GM21529 (cell line): ENCODE measurements at regions not wholly inside any gene's neighbourhood (a gene's known extent, or its start where the extent isn't known, plus 50 kb on each side); places are given as distances from the start of the nearest gene placed in this dataset.

Experiments
- ATAC-seq: cut with Tn5 transposase; IDR thresholded peaks from one replicate; pipeline ENCODE4 v1.9.1; 2021; ENCODE audit not compliant: unreplicated experiment

DNA sequence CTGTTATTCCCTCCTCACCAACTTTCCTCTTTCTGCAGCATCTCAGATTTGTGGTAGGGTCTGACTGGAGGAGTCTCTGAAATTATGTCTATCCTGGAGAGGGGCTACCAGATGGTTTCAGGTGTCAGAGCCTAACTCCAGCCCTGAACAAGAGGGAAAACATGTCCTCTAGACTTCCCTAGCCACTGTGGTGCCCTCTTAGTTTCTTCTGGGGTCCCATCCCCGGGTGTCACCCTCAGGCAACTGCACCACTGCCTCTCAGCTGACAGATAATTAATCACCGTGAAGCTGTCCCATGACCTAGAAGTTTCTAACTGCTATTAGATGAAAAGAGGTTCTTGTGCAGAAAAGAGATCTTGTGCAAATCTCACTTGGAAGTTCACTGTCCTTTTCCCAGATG is 95.1 kb upstream of the CELF4 start:
- ATAC-seq, result no peak

DNA sequence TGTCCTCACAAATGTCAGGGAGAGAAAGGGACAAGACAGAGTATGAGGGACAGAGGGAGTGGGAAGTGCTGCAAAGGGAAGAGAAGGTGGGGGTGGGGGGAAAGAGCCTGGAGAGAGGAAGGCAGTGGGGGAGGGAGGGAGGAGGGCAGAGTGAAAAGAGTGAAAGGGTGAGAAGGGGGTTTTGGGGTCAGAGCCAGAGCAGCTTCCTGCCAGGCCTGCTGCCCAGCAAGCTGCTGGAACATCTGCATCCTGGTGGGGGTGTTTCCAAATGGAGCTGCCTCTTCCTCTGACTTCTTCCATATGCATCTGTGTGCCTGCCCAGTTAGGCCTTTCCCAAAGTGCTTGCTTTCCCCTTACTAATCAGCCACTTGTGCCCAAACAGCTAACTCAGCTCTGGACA is 94.3 kb upstream of the CELF4 start:
- ATAC-seq, result no peak

DNA sequence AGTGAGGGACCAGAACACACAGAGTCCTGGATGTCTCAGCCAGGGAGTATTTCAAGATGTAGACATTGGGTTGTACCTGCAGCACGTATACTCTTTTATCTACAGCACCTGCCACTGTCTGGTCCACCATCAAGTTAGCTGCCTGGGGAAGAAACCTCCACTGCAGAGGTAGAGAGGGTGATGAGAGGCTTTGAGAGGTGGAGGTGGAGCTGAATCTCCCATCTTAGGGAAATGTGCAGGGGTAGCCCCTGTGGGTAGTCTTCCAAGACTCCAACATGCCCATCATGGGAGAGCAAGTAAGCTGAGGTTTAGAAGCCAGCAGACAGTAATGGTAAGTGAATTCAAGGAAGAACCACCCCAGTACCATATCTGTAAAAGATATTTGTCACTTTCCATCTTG is 93.3 kb upstream of the CELF4 start:
- no peak for ATAC-seq

DNA sequence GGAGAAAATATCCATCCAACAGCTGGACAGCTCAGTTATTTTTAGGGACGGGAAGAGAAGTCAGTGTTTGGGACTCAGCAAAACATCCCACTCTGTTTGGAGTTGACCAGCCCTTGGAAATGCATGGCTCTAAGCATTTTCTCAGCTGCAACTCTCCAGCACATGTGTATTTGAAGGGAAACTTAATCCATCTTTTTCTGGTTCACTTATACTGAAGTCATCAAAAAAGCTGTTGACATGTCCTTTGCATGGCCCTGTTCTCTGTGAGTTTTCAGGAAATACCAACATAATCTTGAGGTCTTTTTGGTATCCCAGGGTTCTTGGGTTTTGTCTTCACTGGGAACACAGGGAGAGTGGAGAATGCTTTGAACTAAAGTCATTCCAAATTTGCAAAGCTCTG is 91.9 kb upstream of the CELF4 start:
- ATAC-seq, result no peak

DNA sequence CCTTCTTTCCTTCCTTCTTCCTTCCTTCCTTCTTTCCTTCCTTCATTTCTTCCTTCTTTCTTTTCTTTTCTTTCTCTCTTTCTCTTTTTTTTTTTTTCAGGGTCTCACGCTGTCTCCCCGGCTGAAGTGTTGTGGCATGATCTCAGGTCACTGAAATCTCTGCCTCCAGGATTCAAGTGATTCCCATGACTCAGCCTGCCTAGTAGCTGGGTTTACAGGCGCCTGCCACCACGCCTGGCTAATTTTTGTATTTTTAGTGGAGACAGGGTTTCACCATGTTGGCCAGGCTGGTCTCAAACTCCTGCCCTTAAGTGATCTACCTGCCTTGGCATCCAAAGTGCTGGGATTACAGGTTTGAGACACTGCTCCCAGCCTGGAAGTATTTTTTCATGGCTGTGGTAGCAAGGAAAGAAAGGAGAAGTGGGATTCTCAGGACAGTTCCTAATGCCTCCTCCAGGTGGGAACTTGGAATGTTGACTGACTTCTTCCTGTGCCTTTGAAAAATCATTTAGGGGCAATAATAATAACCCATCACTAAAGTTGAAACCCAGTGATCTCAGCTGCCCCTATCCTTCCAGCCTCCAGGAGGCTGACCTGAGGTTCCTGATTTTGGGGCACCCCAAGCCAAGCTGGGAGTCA is 89.3 kb upstream of the CELF4 start:
- no peak for ATAC-seq

DNA sequence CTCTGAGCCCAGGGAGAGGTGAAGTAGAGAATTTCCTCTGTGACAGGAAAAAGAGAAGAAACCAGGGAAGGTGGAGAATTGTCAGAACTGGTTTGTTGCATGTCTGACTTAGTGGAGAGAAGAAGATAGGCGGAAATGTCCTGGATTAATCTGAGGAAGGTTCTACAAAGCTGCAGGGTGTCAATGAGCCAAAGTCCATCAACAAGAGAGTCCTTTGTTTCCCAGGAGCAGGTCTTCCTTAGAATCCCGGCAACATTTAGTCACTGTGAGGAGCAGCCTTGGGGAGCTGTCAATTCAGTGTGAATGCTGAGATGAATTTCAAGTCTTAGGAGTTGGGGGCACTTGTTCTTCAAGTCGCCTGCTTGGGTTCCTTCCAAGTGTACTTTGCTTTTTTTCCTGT is 88.4 kb upstream of the CELF4 start:
- ATAC-seq, result no peak

DNA sequence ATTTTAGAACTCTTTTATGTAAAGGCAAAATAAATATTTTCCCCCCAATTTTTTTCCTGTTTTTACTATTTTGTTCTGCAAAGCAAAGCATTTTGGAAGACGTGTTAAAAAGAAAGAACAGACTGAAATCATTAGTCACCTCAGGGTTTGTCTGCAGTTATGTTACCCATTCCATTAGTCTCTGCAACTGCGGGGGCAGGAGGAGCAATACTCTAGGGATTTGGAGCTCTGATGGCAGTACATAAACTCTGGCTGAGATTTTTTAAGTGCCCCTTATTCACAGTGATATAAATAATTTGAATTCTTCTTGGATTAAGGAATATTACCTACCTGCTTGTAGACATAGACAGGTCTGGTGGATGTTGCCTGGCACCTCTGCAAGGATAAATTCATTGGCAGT is 88.0 kb upstream of the CELF4 start:
- ATAC-seq, result no peak

DNA sequence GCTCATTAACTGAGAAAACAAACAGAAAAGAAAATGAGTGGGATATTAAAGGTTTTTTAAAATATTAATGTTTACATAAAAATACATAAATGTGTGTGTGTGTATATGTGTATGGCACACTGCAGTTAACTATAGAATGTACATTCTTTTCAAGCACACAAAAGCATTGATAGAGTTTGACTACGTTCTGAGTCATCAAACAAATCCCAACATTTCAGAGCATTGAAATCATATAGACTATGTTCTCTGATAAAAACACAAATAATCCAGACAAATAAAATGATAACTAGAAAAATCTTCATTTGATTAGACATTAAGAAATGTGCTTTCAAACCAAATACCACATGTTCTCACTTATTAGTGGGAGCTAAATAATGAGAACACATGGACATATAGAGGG is 84.3 kb upstream of the CELF4 start:
- no peak for ATAC-seq

DNA sequence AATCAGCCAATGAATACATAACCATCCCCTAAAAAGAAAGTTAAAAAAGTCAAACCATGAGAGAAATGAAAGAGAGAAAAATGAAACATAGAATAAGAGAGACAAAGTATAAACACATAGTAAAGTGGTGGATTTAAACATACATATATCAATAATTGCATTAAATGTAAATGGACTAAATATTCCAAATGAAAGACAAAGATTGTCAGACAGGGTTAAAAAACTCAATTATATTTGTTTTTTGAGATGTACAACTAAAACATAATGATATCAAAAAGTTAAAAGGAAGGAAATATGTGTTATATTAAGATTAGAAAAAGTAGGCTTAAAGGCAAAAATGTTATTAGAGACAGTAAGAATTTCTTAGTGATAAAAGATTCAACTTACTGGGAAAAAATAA is 83.8 kb upstream of the CELF4 start:
- ATAC-seq, result no peak

DNA sequence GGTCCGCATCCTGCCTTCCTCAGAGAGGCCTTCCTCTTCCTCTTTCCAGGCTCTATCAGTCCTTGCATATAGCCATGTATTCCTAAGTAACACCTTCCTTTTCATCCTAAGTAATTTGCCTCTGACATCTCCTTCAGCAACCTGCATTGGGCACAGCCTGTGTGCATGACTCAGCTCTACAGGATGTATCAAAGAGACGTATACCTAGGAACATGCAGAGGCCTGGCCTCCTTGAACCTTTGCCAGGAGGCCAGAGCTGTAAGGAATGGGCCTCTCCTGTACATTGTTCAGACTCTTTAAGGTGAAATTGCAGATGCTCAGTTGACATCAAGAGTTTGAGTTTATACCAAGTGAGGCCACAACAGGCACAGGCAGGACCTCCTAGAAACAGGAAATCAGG is 76.0 kb upstream of the CELF4 start:
- no peak for ATAC-seq

DNA sequence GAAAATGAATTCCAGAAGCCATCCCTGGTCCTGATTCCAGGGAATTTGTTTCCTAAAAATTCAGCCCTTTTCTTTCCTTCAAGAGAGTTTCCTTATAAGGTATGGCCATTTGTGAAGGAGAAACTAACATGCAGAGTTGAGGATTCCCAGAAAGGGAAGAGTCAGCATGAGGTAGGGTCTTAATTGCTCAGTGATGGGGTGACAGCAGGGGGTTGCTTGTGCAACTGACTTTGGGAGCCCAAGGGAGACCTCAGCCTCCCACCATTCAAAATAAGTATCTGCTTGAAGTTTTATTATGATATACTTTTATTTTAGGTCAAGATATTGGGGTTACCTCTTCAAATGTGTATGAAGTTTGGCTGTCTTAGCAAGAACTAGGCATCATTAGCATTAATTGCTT is 74.9 kb upstream of the CELF4 start:
- ATAC-seq, result no peak

DNA sequence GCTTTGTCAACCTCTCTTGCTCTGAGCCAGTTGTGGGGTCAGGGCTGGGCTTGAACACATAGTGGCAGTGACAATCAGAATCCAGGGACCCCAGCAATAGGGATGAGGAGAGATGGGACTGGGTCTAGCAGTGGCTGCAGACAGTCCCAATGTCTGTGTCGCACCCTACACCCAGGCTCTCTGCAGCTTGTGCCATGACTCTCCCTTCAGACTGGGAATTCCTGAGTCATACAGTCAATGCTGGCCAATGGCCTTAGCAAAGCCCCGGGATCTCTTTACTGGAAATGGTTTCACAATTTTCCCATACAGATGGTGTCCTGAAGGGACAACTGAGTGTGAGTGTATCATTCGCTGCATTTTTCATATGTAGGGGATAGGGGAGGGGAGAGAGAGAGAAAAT is 74.2 kb upstream of the CELF4 start:
- ATAC-seq, result no peak

DNA sequence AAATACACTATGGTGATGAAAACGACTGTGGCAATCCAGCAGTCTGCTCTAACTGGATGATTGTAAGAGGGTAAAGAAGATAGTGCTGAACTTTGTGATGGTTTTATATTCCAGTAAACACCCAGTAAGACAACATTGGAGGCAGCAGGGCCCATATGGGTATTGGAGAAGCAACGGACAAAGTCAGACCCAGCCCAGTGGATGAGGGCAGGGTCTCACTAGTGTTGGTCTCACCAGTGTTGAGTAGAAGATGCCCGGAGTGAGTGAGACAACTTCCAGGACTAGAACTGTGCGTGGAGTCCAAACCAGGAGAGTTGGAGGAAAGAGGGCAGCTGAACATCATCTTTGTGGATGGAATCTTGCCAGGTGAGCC is 71.9 kb upstream of the CELF4 start:
- no peak for ATAC-seq

DNA sequence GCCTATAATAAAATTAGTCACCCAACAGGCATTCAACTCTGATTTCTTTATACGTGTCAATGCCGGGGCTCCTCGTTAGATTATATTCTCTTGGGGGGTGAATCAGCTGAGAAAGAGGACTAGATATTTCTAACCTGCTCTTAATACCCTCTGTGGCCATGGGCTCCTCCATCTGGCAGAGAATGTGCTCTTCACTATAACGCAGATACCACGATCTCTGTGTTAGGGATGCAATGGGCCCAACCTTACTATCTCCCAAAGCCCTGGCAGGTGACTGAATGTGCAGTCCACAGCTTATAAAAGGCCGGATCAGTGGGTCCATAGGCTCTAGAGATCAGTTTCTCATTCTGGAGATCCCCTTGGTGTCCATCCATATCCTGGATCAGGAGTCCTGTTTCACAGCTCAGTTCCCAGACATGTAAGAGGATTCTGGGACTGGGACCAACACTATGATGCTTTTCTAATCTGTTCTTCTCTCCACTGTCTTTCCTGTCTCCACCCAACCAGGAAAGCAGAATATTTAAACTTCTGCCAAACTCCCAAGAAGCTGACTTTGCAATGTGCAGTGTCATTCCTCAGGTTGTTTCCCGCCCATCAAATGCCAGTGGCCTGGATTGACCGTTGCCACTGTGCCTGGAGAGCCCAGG is 71.4 kb upstream of the CELF4 start:
- no peak for ATAC-seq

DNA sequence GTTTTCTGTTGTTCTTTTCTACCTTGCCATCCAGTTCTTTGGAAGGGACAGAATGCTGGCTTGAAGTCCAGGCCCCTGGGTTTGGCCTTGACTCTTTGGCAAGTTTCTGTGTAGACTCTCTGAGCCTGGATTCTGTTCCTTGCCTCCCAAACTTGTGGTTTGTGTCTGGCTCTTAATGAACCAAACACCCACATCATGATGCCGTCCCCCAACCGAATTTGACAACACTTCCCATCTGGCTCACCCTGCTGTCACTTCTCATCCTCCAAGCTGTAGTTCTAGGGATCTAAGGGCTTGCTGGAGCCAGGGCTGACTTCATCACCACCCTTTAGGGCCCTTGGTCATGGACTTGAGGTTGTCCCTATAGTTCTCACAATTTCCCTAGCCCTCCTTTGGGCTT is 68.9 kb upstream of the CELF4 start:
- ATAC-seq, result no peak

DNA sequence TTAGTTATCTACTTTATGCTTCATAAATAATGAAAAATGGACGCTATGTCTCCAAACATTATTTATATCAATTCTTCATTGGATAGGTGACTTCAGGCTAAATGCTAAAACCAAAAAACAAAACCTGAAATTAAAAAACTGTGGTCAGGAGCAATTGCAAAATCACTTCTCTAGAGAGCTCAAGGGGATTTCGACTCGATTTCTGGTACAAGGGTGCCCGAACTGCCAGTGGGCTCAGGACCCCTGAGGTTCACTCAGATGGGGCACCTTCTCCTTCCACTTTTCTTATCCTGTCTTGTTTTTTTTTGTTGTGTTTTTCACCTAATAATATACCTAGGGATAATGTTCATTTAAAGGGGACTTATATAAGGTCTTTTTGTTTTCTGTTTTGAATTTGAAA is 65.8 kb upstream of the CELF4 start:
- ATAC-seq, result no peak

DNA sequence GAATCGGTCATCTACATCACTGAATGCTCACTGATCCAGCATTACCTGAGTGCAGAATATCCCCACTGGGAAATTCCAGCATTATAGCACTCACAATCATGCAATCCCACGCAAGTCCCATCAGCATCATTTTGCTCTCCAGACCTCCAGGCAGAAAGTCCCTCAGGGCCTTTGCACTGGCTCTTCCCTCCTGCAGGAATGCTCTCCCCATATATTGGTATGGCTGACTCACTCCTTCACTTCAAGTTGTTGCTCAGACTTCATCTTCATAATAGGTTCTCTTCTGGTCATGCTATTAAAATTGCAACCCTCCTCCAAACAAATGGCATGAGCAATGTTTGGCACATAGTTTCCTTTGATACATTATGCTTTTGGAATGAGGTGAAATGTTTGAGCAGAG is 64.7 kb upstream of the CELF4 start:
- ATAC-seq, result no peak

DNA sequence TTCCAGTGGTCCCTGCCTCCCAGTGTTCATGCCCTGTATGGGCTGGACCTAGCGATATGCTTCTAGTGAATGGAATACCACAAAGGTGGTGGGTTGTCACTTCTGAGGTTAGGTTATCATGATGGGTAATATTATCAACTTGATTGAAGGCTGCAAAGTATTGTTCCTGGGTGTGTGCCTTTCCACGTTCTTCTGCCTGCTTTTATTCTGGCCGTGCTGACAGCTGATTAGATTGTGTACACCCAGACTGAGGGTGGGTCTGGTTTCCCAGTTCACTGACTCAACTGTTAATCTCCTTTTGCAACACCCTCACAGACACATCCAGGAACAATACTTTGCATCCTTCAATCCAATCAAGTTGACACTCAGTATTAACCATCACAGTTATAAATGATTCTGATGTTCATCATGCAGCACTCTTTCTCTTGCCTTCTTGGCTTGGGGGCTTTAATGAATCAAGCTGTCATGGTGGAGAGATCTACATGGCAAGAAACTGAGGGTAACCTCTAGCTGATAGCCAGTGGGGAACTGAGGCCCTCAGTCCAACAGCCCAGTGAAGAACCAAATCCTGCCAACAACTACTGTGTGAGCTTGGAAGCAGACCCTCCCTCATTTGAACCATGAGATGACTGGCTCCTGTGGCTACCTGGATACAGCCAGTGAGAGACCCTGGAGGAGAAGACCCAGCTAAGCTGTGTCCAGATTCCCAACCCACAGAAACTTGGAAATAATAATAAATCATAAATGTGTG is 63.0 kb upstream of the CELF4 start:
- no peak for ATAC-seq

DNA sequence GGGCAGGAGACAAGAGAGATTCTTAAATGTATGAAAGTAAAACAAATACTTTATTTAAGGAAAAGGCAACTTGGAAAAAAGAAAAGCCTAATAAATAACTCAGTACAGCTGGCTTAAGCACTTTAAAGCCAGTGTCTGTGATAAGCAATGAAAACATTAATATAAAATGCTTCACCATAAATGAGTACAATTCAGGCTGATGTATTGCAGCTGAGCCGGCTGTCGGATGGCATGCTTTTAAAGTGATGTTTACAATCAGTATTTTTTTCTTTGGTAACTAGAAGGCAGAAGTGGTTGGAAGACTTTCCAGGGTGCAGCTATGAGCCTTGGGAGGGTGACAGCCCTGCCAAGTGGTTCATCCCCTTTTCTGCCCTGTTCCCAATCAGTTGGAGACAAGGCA is 58.7 kb upstream of the CELF4 start:
- no peak for ATAC-seq

DNA sequence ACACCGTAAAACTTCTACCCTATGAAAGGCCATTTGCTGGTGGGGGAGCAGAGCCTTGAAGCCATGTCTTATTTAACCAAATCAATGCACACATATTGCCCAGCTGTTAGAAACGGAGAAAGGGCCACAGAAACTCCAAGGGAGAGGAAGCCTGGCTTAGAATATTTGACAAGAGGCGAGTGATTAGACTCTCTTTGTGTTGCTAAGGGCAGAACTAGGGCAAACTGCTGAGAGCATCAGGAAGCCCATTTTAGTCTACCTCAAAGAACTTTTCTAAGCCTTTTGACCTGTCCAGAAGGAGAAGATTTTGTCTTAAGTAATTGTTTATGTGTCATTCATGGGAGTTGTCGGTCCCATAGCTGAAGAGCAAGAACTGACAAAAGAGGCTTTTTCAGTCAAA is 54.4 kb upstream of the CELF4 start:
- ATAC-seq, result no peak

DNA sequence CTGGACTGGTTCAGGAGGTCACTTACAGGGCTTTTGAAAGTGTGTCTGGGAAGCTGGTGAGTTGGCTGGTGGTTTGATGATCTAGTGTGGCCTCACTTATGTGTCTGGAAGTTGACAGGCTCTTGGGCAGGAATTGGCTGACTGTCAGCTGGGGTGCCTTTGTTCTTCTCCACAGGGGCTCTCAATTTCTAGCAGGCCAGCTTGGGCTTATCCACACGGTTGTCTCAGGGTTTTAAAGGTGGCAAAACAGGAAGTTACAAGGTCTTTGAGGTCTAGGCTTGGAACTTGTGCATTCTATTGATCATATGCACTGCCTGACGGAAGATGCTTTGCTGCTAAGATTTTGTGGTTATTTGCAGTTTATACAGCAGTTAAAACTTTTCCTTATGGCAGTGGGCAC is 52.0 kb upstream of the CELF4 start:
- ATAC-seq, result no peak
